ENCODE measurements at regions not wholly inside any gene's neighbourhood (a gene's known extent, or its start where the extent isn't known, plus 50 kb on each side); places are given as distances from the start of the nearest gene placed in this dataset.

GRCh38 chr3:103105206-103105605 lies 670.4 kb downstream of the ZPLD1 start:
- H3K27ac ChIP-seq (ENCODE audit: low read length): no peak overlapping the region
- H3K4me1 ChIP-seq (ENCODE audit: insufficient read depth, low read length): no peaks in the 10 kb centered on the region
- no peaks in the 10 kb centered on the region for H3K36me3 ChIP-seq (ENCODE audit: insufficient read depth, low read length)
- H2AFZ ChIP-seq (ENCODE audit: low read depth, low read length): no peak overlapping the region
- TF ChIP-seq EZH2 (IDR thresholded peaks at IDR 0.05; ENCODE audit: borderline replicate concordance, low read depth, low read length, severe bottlenecking): no peak
- TF ChIP-seq CTCF (IDR thresholded peaks at IDR 0.05; ENCODE audit: borderline replicate concordance, extremely low read depth, low read length, poor library complexity, severe bottlenecking): no peak
- no peak overlapping the region for H3K4me2 ChIP-seq (ENCODE audit: insufficient read depth, low read length)
- H3K9me3 ChIP-seq (ENCODE audit: insufficient read depth, low read length, severe bottlenecking): no peaks in the 10 kb centered on the region
- no peaks in the 10 kb centered on the region for H3K27me3 ChIP-seq (ENCODE audit: insufficient read depth, low read length, poor library complexity)
- H4K20me1 ChIP-seq (ENCODE audit: insufficient read depth, low read length): no peaks in the 10 kb centered on the region
- H3K4me3 ChIP-seq (ENCODE audit: low read depth in 1 of 2, low read length in 2 of 2): no peak overlapping the region
- DNase-seq: no peak
- H3K79me2 ChIP-seq (ENCODE audit: insufficient read depth, low read length): no peaks in the 10 kb centered on the region
- no peak for ATAC-seq (ENCODE audit: insufficient read depth, low read depth)
- H3K9ac ChIP-seq (ENCODE audit: low read depth, low read length): no peak overlapping the region

GRCh38 chr3:103112273-103112672 lies 677.5 kb downstream of the ZPLD1 start:
- H4K20me1 ChIP-seq (ENCODE audit: insufficient read depth, low read length): no peaks in the 10 kb centered on the region
- H3K27ac ChIP-seq (ENCODE audit: low read length): no peak overlapping the region
- H3K4me1 ChIP-seq (ENCODE audit: insufficient read depth, low read length): no peaks in the 10 kb centered on the region
- H3K79me2 ChIP-seq (ENCODE audit: insufficient read depth, low read length): no peaks in the 10 kb centered on the region
- H3K9me3 ChIP-seq (ENCODE audit: insufficient read depth, low read length, severe bottlenecking): no peaks in the 10 kb centered on the region
- no peaks in the 10 kb centered on the region for H3K27me3 ChIP-seq (ENCODE audit: insufficient read depth, low read length, poor library complexity)
- TF ChIP-seq CTCF (IDR thresholded peaks at IDR 0.05; ENCODE audit: borderline replicate concordance, extremely low read depth, low read length, poor library complexity, severe bottlenecking): no peak
- no peak for TF ChIP-seq EZH2 (IDR thresholded peaks at IDR 0.05; ENCODE audit: borderline replicate concordance, low read depth, low read length, severe bottlenecking)
- H3K4me3 ChIP-seq (ENCODE audit: low read depth in 1 of 2, low read length in 2 of 2): no peak overlapping the region
- DNase-seq (no peak), ATAC-seq (ENCODE audit: insufficient read depth, low read depth) (no peak)
- H2AFZ ChIP-seq (ENCODE audit: low read depth, low read length): no peak overlapping the region
- no peak overlapping the region for H3K4me2 ChIP-seq (ENCODE audit: insufficient read depth, low read length)
- H3K36me3 ChIP-seq (ENCODE audit: insufficient read depth, low read length): no peaks in the 10 kb centered on the region
- no peak overlapping the region for H3K9ac ChIP-seq (ENCODE audit: low read depth, low read length)

- H3K9me3 ChIP-seq (ENCODE audit: insufficient read depth, low read length, severe bottlenecking): no peaks in the 10 kb centered on the region
- ATAC-seq (ENCODE audit: insufficient read depth, low read depth): peak; percentile 49; the same call in 1 of the 3 replicates
- H4K20me1 ChIP-seq (ENCODE audit: insufficient read depth, low read length): no peaks in the 10 kb centered on the region
- H3K4me3 ChIP-seq (ENCODE audit: low read depth in 1 of 2, low read length in 2 of 2): no peak overlapping the region
- TF ChIP-seq CTCF (IDR thresholded peaks at IDR 0.05; ENCODE audit: borderline replicate concordance, extremely low read depth, low read length, poor library complexity, severe bottlenecking) (no peak), EZH2 (IDR thresholded peaks at IDR 0.05; ENCODE audit: borderline replicate concordance, low read depth, low read length, severe bottlenecking) (no peak)
- H3K27me3 ChIP-seq (ENCODE audit: insufficient read depth, low read length, poor library complexity): no peaks in the 10 kb centered on the region
- peak overlapping the region; percentile 26; the same call in 1 of the 2 replicates for H2AFZ ChIP-seq (ENCODE audit: low read depth, low read length)
- no peaks in the 10 kb centered on the region for H3K79me2 ChIP-seq (ENCODE audit: insufficient read depth, low read length)
- H3K9ac ChIP-seq (ENCODE audit: low read depth, low read length): no peak overlapping the region
- H3K4me2 ChIP-seq (ENCODE audit: insufficient read depth, low read length): no peak overlapping the region
- no peaks in the 10 kb centered on the region for H3K36me3 ChIP-seq (ENCODE audit: insufficient read depth, low read length)
- H3K4me1 ChIP-seq (ENCODE audit: insufficient read depth, low read length): peaks cover 6% of the 10 kb centered on the region; the same call in 1 of the 2 replicates
- DNase-seq: no peak
- no peak overlapping the region for H3K27ac ChIP-seq (ENCODE audit: low read length)
Observed at GRCh38 chr3:103126115-103126514, 691.3 kb downstream of the ZPLD1 start.
